Spleen (tissue), 11 donors: ENCODE measurements at regions not wholly inside any gene's neighbourhood (a gene's known extent, or its start where the extent isn't known, plus 50 kb on each side); places are given as distances from the start of the nearest gene placed in this dataset.

Experiments used
- DNase-seq: peaks from one replicate; pipeline ENCODE4 v3.0.0-alpha.2; 2020
- H3K27ac ChIP-seq, 8 donors: fragments of 200-600 bp; sonication (generic) in 7 of 8; 1 replicate in 4 of 8; 2 replicates in 4 of 8; pipeline versions ENCODE4 v1.5.0 to v1.8.0; 2016 to 2021; ENCODE audit warnings: inconsistent platforms in 4 of 8, mild to moderate bottlenecking in 4 of 8, moderate library complexity in 1 of 8
- H3K27me3 ChIP-seq, 7 donors: fragments of 200-600 bp; sonication (generic) in 6 of 7; replicated peaks in 1 of 7; 1 replicate in 4 of 7; 2 replicates in 3 of 7; pipeline versions ENCODE4 v1.5.0 to v1.8.0; 2016 to 2021; ENCODE audit warnings: inconsistent platforms in 3 of 7, mild to moderate bottlenecking in 1 of 7
- H3K36me3 ChIP-seq, 6 donors: fragments of 200-600 bp; sonication (generic) in 5 of 6; 1 replicate in 4 of 6; 2 replicates in 2 of 6; pipeline versions ENCODE4 v1.5.0 to v1.8.0; 2016 to 2021; ENCODE audit warnings: inconsistent platforms in 2 of 6
- H3K4me1 ChIP-seq, 6 donors: fragments of 200-600 bp; sonication (generic) in 5 of 6; 1 replicate in 3 of 6; 2 replicates in 3 of 6; pipeline versions ENCODE4 v1.5.0 to v1.8.0; 2016 to 2021; ENCODE audit warnings: inconsistent platforms in 3 of 6
- H3K4me3 ChIP-seq, 8 donors: fragments of 200-600 bp; sonication (generic) in 7 of 8; 1 replicate in 4 of 8; 2 replicates in 4 of 8; pipeline versions ENCODE4 v1.5.0 to v1.8.0; 2016 to 2021; ENCODE audit warnings: inconsistent platforms in 4 of 8, mild to moderate bottlenecking in 4 of 8, moderate library complexity in 2 of 8
- H3K9me3 ChIP-seq, 8 donors: fragments of 200-600 bp; sonication (generic) in 7 of 8; 1 replicate in 4 of 8; 2 replicates in 4 of 8; pipeline versions ENCODE4 v1.5.0 to v1.8.0; 2016 to 2021; ENCODE audit warnings: inconsistent platforms in 4 of 8
- POLR2A ChIP-seq, 3 donors: fragments of 450-650 bp; IDR thresholded peaks; one replicate each; pipeline ENCODE4 v1.5.1; 2017; ENCODE audit warnings: antibody characterized with exemption in 3 of 3, mild to moderate bottlenecking in 1 of 3
- POLR2AphosphoS5 ChIP-seq, 3 donors: sonication (generic); formaldehyde crosslinking; IDR thresholded peaks; one replicate each; pipeline ENCODE4 v1.5.1; 2017; ENCODE audit warnings: antibody characterized with exemption in 3 of 3
- WGBS, 5 donors: extraction: QIAGEN DNeasy Blood & Tissue Kit in 3 of 5; methylation state at CpG; one replicate each; pipeline versions ENCODE4 v1.1.5 to v1.1.7; 2013 to 2018; 5-methylcytosine and 5-hydroxymethylcytosine counted together
- intact Hi-C: fragments of 100-400 bp; cut with DNase I; formaldehyde crosslinking; loops from one replicate; pipeline ENCODE4 v1.15.0; 2023; ENCODE audit warnings: low total_unique reads
- TF ChIP-seq, protein P1 (sequence below), 11 experiments: fragments of 200-600 bp in 7 of 11; fragments of 450-650 bp in 4 of 11; sonication (generic) in 4 of 11; IDR thresholded peaks in 8 of 11; conservative IDR thresholded peaks in 3 of 11; 1 replicate in 7 of 11; 2 replicates in 4 of 11; pipeline versions ENCODE4 v1.4.0 to v1.8.0; 2016 to 2021; ENCODE audit warnings: antibody characterized with exemption in 11 of 11, inconsistent platforms in 4 of 11, mild to moderate bottlenecking in 1 of 11
- donor health status: healthy with polysubstance abuse.
- donor health status: DM: no; HTN: no; CAD: no; lungs with moderate emphysema.
- donor health status: DM: no; HTN: no; CAD: no.
- donor health status: Bipolar disorder and iron deficiency.
- donor health status: healthy.
- donor health status: DM: no; HTN: no; CAD: no.
- donor health status: DM: yes; HTN: yes; CAD: no.

DNA sequence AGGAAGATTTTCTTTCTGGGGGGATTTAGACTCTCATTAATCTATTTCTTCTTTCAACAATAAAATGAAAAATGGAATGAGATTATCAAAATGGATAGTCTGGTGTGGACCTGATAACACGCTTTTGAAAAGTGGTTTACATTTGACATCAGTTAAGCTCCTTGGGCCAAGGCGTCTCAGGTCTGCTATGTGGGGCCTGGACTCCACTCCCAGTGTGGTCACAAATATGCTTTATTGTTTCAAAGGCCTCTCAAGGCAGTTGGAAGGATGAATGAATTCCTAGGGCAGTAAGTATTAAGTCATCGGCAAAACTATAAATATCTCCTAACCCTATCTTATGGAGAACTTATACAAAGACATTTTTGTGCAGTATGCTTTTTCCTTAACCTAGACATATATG, 74.5 kb downstream of the ETAA1 start:
- WGBS, 5 donors = 76 to 93% (median 90%) methylated on average over 3 of the region's 3 CpGs
- DNase-seq = no peak
- Histone ChIP-seq H3K36me3 (no peaks in the 10 kb centered on the region), H3K27me3 (no peaks in the 10 kb centered on the region), H3K4me3 (no peak overlapping the region), H3K27ac (no peak overlapping the region), H3K9me3 (no peaks in the 10 kb centered on the region), H3K4me1 (no peaks in the 10 kb centered on the region)
- intact Hi-C loops = no loop called here
- no peak for TF ChIP-seq POLR2AphosphoS5 (IDR thresholded peaks at IDR 0.05)
- TF ChIP-seq, protein P1, sequence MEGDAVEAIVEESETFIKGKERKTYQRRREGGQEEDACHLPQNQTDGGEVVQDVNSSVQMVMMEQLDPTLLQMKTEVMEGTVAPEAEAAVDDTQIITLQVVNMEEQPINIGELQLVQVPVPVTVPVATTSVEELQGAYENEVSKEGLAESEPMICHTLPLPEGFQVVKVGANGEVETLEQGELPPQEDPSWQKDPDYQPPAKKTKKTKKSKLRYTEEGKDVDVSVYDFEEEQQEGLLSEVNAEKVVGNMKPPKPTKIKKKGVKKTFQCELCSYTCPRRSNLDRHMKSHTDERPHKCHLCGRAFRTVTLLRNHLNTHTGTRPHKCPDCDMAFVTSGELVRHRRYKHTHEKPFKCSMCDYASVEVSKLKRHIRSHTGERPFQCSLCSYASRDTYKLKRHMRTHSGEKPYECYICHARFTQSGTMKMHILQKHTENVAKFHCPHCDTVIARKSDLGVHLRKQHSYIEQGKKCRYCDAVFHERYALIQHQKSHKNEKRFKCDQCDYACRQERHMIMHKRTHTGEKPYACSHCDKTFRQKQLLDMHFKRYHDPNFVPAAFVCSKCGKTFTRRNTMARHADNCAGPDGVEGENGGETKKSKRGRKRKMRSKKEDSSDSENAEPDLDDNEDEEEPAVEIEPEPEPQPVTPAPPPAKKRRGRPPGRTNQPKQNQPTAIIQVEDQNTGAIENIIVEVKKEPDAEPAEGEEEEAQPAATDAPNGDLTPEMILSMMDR (IDR thresholded peaks at IDR 0.05 in 8 of 11, conservative IDR thresholded peaks at IDR 0.05 in 3 of 11) = no peak
- TF ChIP-seq POLR2A (IDR thresholded peaks at IDR 0.05) = no peak

DNA sequence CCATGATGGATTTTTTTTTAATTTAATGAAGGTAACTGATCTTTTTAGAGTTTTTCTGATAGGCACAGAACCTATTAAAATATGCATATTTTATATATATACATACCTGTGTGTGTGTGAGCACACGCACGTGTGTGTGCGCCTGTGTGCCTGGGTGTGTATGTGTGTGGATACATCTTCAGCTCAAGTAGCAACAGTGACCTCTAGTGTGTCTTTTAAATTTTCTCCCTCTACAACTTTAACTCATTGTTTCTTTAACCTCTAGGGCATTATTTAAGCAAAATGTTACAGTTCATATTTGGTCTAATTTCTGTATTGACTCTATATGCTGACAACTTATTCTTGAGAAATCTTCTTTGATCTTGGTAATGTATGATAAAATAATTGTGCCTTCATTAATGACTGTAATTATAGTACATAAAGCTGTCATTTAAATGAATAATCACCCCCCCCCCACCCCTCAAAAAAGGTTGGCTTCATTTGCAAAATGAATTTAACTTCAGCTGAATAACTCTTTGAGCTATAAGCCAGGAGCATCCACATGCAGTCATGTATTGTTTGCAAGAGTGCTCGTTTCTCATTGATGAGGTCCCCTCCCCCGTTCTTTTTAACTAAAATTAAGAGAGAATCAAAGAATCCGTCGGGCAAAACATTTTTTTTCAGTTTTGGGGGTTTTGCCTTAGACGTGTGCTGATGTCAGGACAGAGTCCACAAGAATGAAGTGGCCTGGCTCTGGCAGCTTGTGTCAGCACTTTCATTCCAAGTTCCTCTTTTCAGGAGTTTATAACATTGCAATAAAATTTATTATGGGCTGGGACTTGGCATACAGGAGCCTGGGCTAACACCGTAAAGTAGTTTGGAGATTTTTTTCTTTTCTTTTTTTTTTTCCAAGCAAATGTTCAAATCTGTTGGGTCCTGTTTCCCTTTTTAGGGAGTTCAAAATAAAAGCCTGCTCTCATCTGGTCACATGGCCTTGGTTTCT, 80.0 kb downstream of the ETAA1 start:
- intact Hi-C loops = no loop called here
- WGBS, 5 donors = 31 to 39% (median 34%) methylated on average over 9 of the region's 9 CpGs
- Histone ChIP-seq H3K27me3 (no peaks in the 10 kb centered on the region), H3K4me1 (no peaks in the 10 kb centered on the region), H3K36me3 (no peaks in the 10 kb centered on the region), H3K4me3 (no peak overlapping the region), H3K9me3 (no peaks in the 10 kb centered on the region), H3K27ac (no peak overlapping the region)
- DNase-seq = no peak
- TF ChIP-seq, protein P1 (IDR thresholded peaks at IDR 0.05 in 8 of 11, conservative IDR thresholded peaks at IDR 0.05 in 3 of 11) = peak in 1 of 11 experiments; percentile 17
- TF ChIP-seq POLR2A (IDR thresholded peaks at IDR 0.05) = no peak

DNA sequence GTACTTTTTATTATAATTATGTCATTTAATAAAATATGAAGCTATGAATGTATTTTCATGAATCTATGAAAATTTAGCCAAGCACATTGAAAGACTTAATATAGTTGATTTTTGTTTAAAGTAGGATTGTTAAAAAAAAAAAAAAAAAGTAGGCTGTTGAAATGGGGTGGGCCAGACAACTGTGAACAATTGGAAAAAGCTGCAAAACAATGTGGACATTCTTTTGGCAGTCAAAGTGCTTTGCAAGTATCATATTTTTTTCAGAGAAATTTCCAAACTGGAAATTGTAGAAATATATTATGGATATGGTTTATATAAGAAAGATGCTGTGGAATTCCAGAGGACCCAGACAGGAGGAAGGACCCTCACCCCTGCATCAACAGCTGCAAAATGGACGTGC, 82.1 kb downstream of the ETAA1 start:
- DNase-seq = no peak
- Histone ChIP-seq H3K9me3 (no peaks in the 10 kb centered on the region), H3K27me3 (no peaks in the 10 kb centered on the region), H3K4me3 (no peak overlapping the region), H3K4me1 (no peaks in the 10 kb centered on the region), H3K27ac (no peak overlapping the region), H3K36me3 (no peaks in the 10 kb centered on the region)
- TF ChIP-seq POLR2AphosphoS5 (IDR thresholded peaks at IDR 0.05) (no peak), POLR2A (IDR thresholded peaks at IDR 0.05) (no peak)
- TF ChIP-seq, protein P1 (IDR thresholded peaks at IDR 0.05 in 8 of 11, conservative IDR thresholded peaks at IDR 0.05 in 3 of 11) = no peak
- intact Hi-C loops = no loop called here
- WGBS, 5 donors = 57 to 70% (median 67%) methylated on average over 1 of the region's 1 CpG

DNA sequence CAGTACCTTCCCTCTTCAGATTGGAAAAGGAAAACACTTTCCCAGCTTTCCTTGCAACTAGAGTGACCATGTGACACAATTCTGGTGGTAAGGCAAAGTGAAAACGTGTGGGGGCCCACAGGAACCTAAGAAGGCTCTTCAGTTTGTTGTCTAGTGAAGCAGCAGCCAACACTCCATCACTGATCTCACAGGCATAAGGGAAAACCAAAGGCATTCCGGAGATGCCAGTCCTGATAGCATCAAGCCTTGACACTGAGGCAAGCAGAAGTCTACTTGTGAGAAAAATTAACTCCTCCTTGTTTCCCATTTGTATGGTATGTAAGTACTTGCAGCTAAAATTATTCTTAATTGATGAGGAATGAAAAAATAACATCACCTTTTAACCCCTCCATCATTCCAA, 88.3 kb downstream of the ETAA1 start:
- Histone ChIP-seq H3K36me3 (no peaks in the 10 kb centered on the region), H3K4me1 (no peaks in the 10 kb centered on the region), H3K27me3 (no peaks in the 10 kb centered on the region), H3K27ac (no peak overlapping the region), H3K9me3 (no peaks in the 10 kb centered on the region), H3K4me3 (no peak overlapping the region)
- intact Hi-C loops = no loop called here
- DNase-seq = no peak
- TF ChIP-seq POLR2AphosphoS5 (IDR thresholded peaks at IDR 0.05) = no peak
- TF ChIP-seq, protein P1 (IDR thresholded peaks at IDR 0.05 in 8 of 11, conservative IDR thresholded peaks at IDR 0.05 in 3 of 11) = no peak
- TF ChIP-seq POLR2A (IDR thresholded peaks at IDR 0.05) = no peak
- 39 to 61% (median 53%) methylated on average over 2 of the region's 2 CpGs for WGBS, 5 donors
